ENCODE measurements at regions not wholly inside any gene's neighbourhood (a gene's known extent, or its start where the extent isn't known, plus 50 kb on each side); places are given as distances from the start of the nearest gene placed in this dataset.

DNA sequence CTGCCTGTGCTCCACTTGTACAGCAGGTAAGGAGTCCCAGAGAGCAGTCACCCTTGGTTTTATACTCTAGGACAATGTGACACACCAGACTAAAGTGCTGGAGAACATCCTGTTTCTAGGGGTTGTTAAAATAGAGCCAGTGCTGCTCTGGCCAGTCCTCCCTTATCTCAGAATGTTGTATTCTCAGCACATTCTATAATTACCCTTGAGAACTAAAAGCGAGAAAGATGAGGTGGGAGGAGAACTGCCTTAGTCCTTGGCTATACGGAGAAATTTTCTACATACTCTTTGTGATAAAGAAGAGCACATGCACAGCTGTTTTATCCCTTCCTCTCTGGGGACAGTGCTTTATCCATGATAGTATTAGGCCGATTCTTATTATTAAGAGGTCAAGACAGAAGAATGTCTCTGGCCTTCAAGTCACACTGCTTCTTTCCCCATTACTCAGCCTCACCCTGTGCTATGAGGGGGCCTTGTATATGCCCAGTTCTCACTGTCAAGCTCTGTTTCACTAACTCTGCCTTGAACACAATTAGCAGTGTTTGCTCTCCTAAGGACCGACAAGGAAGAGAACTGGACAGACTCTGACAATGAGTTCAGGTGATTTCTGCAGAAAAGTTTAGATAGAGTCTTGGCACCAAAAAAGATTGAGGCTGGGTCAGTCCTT, 385.8 kb downstream of the TRIB2 start:
- DNase-seq (ENCODE audit: low read depth in 2 of 2), result no peak

DNA sequence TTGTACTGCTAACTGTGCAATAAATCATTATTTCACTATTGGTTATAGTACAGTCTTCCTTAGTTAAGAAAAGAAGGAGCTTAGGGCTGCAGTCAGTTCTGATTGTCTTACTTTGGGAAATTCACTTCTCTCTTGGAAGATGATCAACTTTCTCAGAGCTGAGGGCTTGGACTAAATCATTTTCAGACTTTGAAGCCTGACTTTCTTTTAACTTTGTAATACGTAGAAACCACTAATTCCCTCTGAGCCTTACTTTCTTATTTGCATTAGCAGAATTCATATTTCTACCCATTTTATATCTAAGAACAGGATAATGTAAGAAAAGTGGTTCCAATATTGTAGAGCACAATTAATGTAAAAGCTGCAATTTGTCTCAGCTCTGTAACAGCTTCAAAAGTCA, 386.4 kb downstream of the TRIB2 start:
- DNase-seq (ENCODE audit: low read depth in 2 of 2), result no peak

- no peak for DNase-seq (ENCODE audit: low read depth in 2 of 2)
Measured at GRCh38 chr2:13103778-13104493, 387.2 kb downstream of the TRIB2 start.

DNA sequence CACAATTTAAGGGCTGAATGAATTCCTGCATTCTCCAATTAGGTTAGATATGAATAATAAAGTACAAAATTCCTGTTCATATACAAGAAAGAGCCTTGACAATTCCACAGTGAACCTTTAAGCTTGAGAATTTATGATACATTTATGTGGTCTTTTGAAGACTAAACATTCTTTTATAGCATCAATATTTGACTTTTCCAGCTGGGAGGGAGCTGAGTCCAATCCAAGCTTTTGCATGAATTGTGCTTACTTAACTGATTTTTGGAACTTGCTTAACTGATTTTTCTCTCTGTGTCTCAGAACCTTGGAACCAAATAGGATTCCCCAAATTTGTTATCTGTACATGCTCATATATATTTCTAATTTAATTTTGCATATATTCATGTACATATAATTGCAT, 388.0 kb downstream of the TRIB2 start:
- DNase-seq (ENCODE audit: low read depth in 2 of 2), result no peak

DNA sequence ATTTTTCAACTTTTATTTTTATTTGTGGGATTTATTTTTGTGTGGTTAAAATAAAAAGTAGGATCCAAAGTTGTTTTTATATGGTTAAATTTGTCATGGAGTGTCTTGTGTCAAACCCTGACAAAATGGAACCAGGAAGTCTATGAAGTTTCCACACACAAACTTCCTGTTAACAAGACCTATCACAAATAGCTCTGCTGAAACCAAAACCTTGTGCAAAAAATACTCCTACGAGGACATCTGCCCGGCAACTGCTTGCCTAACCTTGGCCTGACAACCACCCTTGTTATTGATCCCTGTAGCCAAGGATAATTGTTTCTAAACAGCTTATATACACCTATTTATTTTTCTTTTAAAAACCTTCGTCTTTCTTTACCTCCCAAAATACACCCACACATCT, 389.6 kb downstream of the TRIB2 start:
- no peak for DNase-seq (ENCODE audit: low read depth in 2 of 2)

- DNase-seq (ENCODE audit: low read depth in 2 of 2), result no peak
Measured at GRCh38 chr2:13109516-13109915, 392.8 kb downstream of the TRIB2 start.

- DNase-seq (ENCODE audit: low read depth in 2 of 2), result no peak
Measured at GRCh38 chr2:13110825-13111224, 394.1 kb downstream of the TRIB2 start.

DNA sequence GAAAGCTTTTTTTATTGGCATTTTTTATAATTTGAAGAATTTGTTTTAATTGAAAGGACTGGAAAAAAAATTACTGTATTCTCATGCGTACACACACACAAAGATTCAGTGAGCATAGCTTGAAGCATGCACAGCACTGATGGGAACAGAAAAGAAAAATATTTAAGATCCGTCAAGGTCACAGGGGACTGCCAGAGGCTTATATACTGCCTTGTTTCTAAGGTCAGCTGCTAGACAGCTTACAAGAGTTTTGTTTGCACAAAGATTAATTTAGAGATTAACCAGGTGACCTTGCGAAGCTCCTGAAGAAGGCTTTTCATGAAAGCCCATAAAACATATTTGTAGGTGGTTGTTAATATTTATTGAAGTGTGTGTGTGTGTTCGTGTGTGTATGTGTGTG, 396.3 kb downstream of the TRIB2 start:
- DNase-seq (ENCODE audit: low read depth in 2 of 2), result no peak

GRCh38 chr2:13114391-13114790, 397.7 kb downstream of the TRIB2 start:
- no peak for DNase-seq (ENCODE audit: low read depth in 2 of 2)

GRCh38 chr2:13115643-13116042, 398.9 kb downstream of the TRIB2 start:
- DNase-seq (ENCODE audit: low read depth in 2 of 2), result no peak

DNA sequence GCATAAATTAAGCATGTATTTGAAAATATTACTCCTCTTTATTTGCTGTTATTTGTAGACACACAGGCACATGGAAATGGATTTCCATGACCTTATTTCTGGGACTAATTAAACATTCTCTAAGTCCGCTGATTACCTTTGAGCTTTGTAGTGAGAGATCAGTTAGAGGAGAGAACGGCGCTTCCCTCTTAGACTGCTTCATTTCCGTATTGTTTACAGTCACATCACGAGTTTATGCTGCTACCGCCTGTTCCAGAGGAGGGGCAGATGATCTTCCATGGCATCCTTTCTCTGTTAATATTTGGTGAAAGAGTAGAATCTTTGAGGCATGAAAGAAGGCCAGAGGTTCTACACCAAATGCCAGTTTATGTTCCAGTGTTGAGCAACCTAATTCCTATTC, 404.4 kb downstream of the TRIB2 start:
- DNase-seq (ENCODE audit: low read depth in 2 of 2), result no peak

- no peak for DNase-seq (ENCODE audit: low read depth in 2 of 2)
Measured at GRCh38 chr2:13128139-13128538, 411.4 kb downstream of the TRIB2 start.

- no peak for DNase-seq (ENCODE audit: low read depth in 2 of 2)
Measured at GRCh38 chr2:13135369-13135768, 418.6 kb downstream of the TRIB2 start.

- no peak for DNase-seq (ENCODE audit: low read depth in 2 of 2)
Measured at GRCh38 chr2:13135856-13136255, 419.1 kb downstream of the TRIB2 start.

DNA sequence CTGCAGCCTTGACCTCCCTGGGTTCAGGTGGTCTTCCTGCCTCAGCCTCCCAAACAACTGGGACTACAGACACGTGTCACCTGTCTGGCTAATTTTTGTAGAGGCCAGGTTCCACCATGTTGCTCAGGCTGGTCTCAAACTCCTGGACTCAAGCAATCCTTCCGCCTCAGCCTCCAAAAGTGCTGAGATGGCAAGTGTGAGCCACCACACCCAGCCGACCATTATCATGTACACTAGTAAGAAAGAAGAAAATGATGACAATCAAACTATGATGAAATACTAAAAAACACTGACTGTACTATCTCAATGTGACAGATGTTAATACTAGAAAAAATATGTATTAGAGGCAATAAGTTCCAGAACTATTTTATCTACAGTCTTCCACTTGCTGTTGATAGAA, 420.9 kb downstream of the TRIB2 start:
- no peak for DNase-seq (ENCODE audit: low read depth in 2 of 2)

GRCh38 chr2:13141315-13141714, 424.6 kb downstream of the TRIB2 start:
- DNase-seq (ENCODE audit: low read depth in 2 of 2), result no peak

DNA sequence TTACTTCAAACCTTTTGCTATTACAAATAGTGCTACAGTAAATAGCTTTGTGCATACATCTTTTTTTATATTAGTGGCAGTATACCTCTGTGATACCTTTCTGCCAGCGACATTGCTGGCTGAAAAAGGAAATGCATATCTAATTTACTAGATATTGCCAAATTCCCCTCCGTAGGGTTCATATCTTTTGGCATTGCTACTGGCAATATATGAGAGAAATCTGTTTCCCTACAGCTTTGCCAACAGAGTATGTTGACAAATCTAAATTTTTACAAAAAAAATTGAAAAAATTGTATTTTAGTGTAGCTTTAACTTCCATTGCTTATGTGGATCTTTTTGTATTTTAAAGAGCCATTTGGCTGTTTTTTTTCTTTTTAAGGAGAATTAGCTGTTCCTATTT, 426.7 kb downstream of the TRIB2 start:
- no peak for DNase-seq (ENCODE audit: low read depth in 2 of 2)

- no peak for DNase-seq (ENCODE audit: low read depth in 2 of 2)
Measured at GRCh38 chr2:13156916-13157315, 440.2 kb downstream of the TRIB2 start.

DNA sequence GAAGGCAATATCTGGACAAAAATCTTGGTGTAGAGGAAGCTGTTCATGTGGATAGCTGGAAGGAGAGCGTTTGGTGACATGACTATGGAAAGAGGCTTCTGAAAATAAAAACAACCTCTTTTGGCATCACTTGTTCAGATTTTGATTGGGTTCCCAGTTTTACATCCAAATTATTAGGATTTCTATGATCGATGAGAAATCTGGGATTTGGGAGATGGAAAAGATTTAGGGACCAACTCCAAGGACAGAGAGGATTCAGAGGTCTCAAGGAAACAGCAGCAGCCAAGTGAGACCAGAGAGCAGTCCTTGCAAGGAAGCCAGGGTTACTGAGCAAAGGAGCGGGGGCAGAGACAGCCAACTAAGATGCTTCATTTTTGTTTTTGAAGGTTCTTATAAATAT, 441.7 kb downstream of the TRIB2 start:
- DNase-seq (ENCODE audit: low read depth in 2 of 2), result no peak

DNA sequence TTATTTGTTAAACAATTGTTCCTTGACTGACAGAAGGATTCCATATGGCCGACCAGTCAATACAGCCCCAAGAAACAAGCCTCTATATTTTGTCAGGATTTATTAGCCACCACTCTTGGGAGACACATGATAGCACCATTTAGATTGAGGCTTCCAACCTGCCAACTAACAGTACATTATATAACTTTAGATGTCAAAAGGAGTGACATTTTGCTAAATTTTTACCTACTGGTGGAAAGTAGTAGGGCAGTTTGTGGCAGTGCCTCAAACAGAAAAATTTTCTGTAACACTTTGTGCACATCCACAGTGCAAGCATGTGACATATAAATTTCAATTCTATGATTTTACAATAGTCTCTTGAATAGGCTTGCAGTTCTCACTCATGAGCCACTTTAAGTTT, 464.0 kb downstream of the TRIB2 start:
- no peak for DNase-seq (ENCODE audit: low read depth in 2 of 2)

- no peak for DNase-seq (ENCODE audit: low read depth in 2 of 2)
Measured at GRCh38 chr2:13193075-13193474, 476.3 kb downstream of the TRIB2 start.

GRCh38 chr2:13193900-13194299, 477.2 kb downstream of the TRIB2 start:
- DNase-seq (ENCODE audit: low read depth in 2 of 2), result no peak

DNA sequence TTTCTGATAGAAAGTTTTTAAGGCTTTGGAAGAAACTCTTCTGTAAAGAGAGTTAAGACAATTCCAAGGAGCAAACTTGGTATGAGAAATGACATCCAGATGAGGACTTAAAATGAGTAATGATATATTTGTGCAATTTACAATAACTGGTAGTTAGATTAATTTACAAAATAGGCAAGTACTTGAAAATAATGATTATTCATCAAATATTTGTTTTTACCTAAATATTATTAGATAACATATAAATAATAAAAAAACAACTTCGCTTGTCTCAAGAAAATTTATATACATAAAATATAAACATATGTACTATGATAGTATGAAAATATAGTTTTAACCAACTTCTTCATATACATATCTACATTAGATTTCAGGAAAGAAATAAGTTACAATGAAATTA, 478.5 kb downstream of the TRIB2 start:
- DNase-seq (ENCODE audit: low read depth in 2 of 2), result no peak

DNA sequence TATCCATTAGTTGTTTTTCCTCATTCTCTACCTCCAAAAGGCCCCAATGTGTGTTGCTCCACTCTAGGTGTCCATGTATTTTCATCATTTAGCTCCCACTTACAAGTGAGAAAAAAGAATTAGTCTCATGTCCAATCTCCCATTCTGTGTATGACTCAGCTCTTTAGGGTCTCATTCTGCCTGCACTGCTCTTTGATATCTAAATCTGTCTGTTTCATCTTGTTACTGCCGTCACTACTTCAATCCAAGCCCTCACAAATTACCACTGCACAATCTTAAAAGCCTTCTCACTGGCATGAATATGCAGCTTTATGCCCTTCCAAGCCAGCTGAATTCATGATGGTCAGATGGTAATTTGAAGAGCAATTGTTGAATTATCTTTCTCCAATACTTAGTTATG, 480.5 kb downstream of the TRIB2 start:
- DNase-seq (ENCODE audit: low read depth in 2 of 2), result no peak
